Posterior cingulate gyrus (tissue), 11 donors: ENCODE measurements at regions not wholly inside any gene's neighbourhood (a gene's known extent, or its start where the extent isn't known, plus 50 kb on each side); places are given as distances from the start of the nearest gene placed in this dataset.

Experiments
- DNase-seq, 10 donors: peaks; one replicate each; pipeline versions ENCODE4 v3.0.0 to v3.0.0-alpha.2; 2020 to 2021; ENCODE audit warnings: mixed read lengths in 3 of 10
- intact Hi-C: fragments of 100-400 bp; cut with DNase I; formaldehyde crosslinking; loops from one replicate; pipeline ENCODE4 v1.15.1; 2023

DNA sequence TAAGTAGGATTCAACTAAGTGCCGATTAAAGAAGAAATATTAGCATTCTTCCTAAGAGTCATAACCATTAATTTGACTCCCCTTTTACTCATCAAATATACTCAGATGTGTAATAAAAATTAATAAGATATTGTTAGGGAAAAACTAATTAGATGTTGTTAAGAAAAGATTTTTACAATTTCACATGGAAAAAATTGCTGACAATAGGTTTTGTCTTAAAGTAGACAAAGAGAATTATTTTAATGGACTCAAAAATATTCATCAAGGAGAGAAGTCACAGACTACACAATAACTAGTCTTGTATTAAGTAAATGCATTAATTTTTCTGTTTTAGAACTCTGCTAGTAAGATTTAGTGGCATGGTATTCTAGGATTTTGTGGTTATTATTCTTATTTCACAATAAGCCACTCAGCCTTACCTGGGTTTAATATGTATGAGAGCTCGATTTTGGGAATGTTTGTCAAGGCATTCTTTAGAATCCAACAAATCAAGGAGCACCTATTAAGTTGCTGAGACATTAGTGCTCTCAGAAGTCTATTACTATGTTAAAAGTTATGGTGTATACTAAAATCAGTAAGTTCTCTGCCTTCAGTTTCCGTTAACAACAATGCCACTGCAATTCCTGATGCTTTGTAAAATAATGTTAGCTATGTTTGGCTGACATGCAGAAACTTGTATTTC, 110.2 kb upstream of the UGT8 start:
- intact Hi-C loops = no loop called here
- no peak for DNase-seq

DNA sequence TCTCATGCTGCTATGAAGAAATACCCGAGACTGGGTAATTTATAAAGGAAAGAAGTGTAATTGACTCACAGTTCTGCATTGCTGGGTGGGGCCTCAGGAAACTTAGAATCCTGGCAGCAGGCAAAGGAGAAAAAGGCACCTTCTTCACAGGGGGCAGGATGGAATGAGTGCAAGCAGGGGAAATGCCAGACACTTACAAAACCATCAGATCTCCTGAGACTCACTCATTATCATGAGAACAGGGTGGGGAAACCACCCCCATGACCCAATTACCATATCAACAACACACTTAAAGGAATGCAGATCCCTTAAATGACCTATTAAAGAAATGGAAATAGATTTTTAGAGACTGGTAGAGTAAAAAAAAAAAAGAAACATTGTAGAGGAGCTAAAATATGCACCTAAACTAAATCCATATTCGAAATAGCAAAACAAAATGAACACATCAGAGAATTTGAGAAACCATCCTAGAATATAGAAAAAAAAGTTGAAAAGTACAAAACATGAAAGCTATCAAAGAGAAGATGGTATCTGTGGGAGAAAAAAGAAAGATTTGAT, 104.3 kb upstream of the UGT8 start:
- no peak for DNase-seq
- intact Hi-C loops = no loop called here

DNA sequence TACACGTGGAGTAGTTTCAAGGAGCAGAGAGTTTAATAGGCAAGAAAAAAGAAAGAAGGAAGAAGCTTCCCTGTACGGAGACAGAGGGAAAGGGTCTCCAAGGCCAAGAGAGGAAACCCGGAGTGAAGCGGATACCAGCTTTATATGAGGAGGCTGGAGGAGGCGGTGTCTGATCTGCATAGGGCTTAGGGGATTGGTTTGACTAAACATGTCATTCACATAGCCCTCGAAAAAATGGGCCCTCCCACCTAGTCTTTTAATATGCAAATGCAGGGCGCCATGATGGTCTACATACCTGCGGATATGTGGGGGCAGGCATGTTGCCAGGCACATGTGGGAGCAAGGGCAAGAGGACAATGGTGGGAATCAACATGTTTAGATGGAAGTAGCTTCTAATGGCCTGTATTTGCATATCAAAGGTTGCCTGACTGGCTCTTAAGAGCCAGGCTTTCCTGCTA, 103.1 kb upstream of the UGT8 start:
- no peak for DNase-seq

DNA sequence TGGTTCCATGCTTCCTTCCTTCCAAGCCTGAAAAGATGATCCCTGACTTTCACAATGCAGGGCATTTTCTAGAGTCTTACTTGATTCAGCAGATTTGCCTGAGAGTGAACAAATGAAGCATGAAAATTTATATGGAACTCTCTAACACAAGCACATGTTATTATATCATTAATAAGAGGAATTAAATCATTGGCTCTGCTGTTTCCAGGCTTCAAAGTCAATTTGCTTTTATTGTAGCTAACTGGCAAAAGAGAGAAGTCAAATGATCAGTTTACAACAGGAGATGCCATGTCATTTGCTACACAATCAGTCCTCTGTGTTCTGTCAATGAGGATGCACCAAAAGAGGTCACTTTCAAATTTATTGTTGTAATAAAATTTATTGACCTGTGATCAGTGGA, 101.5 kb upstream of the UGT8 start:
- no peak for DNase-seq
- intact Hi-C loops = no loop called here

More for the DNA sequence above, 103.1 kb upstream of the UGT8 start:
- intact Hi-C loops = no loop called here

DNA sequence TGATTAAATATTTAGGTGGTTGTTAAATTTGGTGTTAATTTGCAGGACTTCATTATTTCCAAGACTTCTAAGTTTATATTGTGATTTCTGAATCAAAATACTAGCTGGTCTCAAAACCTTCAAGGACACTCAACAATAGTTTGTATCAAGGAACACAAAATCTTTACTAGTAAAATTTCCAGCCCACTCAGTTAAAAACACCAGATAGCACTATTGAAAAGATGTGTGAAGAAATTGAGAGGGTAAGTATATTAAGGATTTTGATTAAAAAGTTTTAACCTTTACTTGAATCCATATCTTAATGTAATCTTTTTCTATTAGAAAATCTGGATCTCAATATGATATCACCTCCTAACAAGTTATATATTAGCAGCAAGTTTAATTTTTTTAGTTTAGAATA, 89.3 kb upstream of the UGT8 start:
- intact Hi-C loops = loop anchor here (5.0 to 10.0 kb wide), 2 partner anchors 85 to 183 kb away; partner anchors contain the start of gene UGT8
- no peak for DNase-seq

DNA sequence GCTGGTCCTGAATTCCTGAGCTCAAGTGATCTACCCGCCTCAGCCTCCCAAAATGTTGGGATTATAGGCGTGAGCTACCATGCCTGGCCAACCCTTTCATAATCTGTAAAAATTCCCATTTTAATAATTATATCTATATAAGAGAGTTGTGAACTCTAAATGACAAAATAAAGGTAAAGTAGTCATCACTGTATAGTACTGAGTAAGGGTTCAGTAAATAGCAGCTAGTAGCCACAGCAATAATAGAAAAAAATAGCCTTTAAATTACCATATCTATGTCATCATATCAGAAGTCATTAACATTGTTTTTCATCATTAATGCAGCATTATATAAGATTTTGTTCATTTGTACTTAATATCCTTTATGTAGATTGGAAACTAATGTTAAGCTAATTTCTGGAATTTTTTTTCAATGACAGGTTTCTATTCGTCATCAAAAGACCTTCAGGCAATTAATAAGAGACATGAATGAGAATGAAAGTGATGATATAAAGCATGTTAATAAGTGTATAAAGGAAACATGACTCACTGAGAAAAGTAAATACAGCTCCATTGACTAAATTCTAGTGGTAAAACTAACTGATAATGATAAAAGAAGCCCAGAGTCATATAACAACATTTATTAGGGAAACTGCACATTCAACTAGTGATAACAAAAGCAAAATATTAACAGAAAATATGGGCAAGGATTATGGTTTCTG, 85.9 kb upstream of the UGT8 start:
- intact Hi-C loops = no loop called here
- DNase-seq = no peak

DNA sequence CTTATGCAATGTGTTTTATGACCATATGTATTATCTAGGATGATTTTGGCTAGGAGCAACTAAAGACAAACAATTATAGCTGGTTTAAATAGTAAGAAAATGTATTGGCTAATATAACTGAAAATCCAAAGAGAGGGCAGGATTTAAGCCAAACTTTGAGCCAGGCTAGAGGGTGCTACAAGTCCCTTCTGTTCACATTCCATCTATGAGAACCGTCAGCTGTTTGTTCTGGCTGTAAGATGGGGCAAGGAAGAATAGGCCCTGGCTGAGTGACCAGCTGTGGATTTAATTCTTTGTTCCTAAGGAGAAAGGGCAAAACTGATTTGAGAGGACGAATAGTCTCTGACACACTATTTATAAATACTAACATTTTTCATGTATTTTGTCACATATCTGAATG, 79.2 kb upstream of the UGT8 start:
- intact Hi-C loops = no loop called here
- DNase-seq = peak in 2 of 10 donors; percentile 2 to 26

DNA sequence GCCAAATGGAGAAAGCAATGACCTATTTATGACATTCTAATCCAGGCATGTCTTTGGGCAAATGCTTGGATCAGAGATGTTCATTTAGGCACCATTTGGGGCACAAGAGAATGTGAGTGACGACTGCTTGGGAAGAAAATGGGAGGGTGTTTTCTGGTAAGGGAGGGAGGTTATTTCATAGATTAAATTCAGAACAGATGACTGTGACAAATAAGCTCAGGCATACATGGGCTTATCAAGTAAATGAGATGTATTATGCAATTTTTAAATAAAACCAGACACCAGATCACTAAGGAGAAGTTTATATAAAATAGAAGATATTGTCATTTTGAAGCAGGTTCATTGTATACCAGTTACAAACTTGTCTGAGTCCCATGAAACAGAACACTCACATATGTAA, 71.4 kb upstream of the UGT8 start:
- intact Hi-C loops = no loop called here
- no peak for DNase-seq

DNA sequence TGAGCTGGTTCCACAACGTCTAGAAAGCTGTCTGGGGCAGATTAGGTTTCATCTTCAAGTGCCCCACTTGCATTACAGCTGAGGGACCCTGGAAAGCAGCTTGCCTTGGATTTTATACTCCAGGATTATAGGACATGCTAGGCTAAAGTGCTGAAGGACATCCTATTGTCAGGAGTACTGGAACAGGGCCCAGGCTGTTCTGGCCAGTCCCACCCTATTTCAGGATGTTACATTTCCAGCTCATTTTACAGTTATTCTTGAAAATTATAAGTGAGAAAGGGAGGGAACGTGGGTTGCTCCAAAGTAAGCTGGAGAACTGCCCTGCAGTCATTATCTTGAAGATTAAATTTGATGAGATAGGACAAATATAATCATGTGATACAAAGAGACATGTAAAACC, 71.0 kb upstream of the UGT8 start:
- no peak for DNase-seq
- intact Hi-C loops = no loop called here

DNA sequence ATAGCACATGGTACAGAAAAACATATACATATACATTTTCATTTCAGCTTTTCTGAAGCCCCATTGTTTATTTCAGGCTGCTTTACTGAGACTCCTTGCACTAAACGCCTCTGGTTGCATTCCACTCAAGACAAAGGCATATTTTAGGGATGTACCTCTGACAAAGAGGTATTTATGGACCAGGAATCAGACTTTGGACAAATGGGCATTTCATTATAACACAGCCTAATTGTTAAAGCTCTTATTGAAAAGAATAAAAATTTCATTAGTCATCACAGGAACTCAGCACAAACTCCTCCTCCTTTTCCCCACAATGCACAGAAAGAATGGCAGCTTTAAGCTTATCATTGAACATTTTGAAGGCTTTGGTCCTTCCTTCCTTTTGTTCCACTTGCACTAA, 62.9 kb upstream of the UGT8 start:
- no peak for DNase-seq
- intact Hi-C loops = no loop called here

DNA sequence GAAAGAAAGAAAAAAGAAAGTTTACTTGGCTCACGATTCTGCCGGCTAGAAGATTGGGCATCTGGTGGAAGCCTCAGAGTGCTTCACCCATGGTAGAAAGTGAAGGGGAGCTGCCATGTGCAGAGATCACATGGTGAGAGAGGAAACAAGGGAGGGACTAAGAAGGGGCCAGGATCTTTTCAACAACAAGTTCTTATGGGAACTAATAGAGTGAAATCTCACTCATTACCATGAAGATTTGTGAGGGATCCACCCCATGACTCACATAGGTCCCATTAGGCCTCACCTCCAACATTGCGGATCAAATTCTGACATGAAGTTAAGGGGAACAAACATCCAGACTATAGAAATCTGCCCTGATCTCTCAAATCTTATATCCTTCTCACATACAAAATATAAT, 61.3 kb upstream of the UGT8 start:
- intact Hi-C loops = no loop called here
- DNase-seq = no peak

DNA sequence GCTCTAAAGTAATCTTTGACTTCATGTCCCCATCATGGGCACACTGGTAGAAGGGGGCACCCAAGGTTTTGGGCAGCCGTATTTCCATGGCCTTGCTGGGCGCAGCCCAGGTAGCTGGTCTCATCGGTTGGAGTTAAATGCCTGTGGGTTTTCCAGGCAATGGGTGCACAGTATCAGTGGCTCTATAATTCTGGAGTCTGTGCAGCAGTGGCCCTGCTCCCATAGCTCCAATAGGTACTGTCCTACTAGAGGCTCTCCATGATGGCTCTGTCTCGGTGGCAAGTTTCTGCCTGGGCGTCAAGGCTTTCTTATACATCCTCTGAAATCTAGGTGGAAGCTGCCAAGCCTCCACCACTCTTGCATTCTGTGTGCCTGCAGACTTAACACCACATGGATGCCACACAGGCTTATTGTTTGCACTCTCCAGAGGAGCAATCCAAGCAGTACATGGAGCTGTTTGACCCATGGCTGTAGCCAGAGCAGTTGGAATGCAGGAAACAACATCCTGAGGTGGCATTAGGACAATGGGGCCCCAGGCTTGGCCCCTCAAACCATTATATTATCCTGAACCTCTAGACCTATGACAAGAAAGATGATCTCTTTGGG, 60.5 kb upstream of the UGT8 start:
- no peak for DNase-seq
- intact Hi-C loops = no loop called here

DNA sequence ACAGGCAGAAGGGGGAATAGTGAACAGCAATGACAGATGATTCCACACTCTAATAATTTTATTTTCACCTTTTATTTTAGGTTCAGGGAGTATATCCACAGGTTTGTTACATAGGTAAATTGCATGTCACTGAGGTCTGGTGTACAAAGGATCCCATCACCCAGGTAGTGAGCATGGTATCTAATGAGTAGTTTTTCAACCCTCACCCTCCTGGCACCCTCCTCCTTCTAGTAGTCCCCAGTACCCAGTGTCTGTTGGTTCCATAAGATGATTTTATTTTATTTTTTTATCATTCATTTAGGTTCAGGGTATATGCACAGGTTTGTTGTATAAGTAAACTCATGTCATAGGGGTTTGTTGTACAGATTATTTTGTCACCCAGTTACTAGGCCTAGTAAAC, 58.6 kb upstream of the UGT8 start:
- intact Hi-C loops = no loop called here
- DNase-seq = no peak

DNA sequence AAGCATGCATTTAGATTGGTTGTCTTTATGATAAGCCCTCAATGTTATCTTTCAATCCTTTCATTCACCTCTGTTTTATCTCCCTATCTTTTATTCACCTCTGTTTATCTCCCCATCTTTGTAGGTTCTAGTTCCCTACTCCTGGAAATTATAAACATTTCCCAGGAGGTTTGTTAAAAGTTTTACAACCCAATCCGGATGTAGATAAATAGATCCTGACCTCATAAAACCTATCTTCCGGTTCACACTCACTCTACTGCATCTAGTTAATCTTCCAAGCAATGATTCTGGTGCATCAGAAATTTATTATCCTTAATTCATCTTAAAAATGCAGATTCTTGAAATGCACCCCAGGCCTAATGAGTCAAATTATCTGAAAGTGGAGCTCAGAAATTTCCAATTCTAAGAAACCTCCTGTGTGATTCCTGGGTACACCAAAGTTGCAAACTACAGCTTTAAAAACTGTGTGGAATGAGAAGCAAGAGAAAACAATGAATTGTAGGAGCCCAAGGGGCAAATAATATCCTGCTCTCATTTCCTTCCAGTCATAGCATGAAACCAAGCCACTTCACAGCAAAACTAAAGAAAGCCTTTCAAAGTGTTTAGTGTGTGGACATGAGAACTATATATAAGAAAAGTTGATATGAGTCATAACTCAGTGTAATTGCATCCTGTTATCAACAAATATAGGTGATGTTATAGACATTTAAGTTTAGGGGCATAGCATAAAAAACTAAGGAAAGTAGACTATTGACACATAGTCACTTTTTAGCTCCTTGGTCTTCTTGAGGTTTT, 51.1 kb upstream of the UGT8 start:
- intact Hi-C loops = no loop called here
- no peak for DNase-seq
